H1 (cell line): ENCODE measurements at regions not wholly inside any gene's neighbourhood (a gene's known extent, or its start where the extent isn't known, plus 50 kb on each side); places are given as distances from the start of the nearest gene placed in this dataset.

Source experiments
- CTCF ChIA-PET: fragments of 300-600 bp; sonication (Branson Sonifier 250); formaldehyde crosslinking; loops from one replicate; lab custom pipeline; 2021; ENCODE audit not compliant: partially characterized antibody; lab: Charles Lee
- POLR2A ChIA-PET: fragments of 300-600 bp; sonication (Branson Sonifier 250); formaldehyde crosslinking; loops from one replicate; lab custom pipeline; 2021; ENCODE audit warnings: inconsistent platforms; ENCODE audit not compliant: partially characterized antibody; lab: Charles Lee
- DNase-seq, 2 experiments: peaks; one replicate each; pipeline versions ENCODE4 v3.0.0 to v3.0.0-alpha.2; 2010 to 2022; ENCODE audit warnings: low spot score in 2 of 2, low read depth in 1 of 2, mixed read lengths in 1 of 2
- FAIRE-seq: peaks from 2 replicates; lab custom pipeline; 2011; peaks lifted over from hg19 to GRCh38; lab: Jason Lieb, UNC
- H2AFZ ChIP-seq: 2 replicates; pipeline ENCODE4 v1.8.1; 2012; ENCODE audit warnings: low read length, inconsistent platforms
- H2AK5ac ChIP-seq: 2 replicates; pipeline ENCODE4 v1.6.1; 2013; ENCODE audit warnings: low read depth, low read length
- H2BK120ac ChIP-seq: replicated peaks from 2 replicates; pipeline ENCODE3; 2013; ENCODE audit warnings: low read depth, low read length, inconsistent platforms
- H2BK12ac ChIP-seq: 2 replicates; pipeline ENCODE4 v1.6.1; 2013; ENCODE audit warnings: low read depth, low read length
- H2BK15ac ChIP-seq: 2 replicates; pipeline ENCODE4 v1.6.1; 2013; ENCODE audit warnings: low read length
- H2BK20ac ChIP-seq: 2 replicates; pipeline ENCODE4 v1.6.1; 2013; ENCODE audit warnings: low read length
- H2BK5ac ChIP-seq: 2 replicates; pipeline ENCODE4 v1.6.1; 2013; ENCODE audit warnings: low read depth, low read length
- H3K14ac ChIP-seq: 2 replicates; pipeline ENCODE4 v1.6.1; 2013; ENCODE audit warnings: inconsistent platforms; ENCODE audit not compliant: insufficient read length
- H3K18ac ChIP-seq: 2 replicates; pipeline ENCODE4 v1.6.1; 2013; ENCODE audit warnings: low read length; ENCODE audit errors: extremely low read depth
- H3K23ac ChIP-seq: 2 replicates; pipeline ENCODE4 v1.6.1; 2013; ENCODE audit warnings: inconsistent platforms; ENCODE audit not compliant: insufficient read length
- H3K23me2 ChIP-seq: 2 replicates; pipeline ENCODE4 v1.6.1; 2013; ENCODE audit warnings: low read depth, low read length
- H3K27ac ChIP-seq: 2 replicates; pipeline ENCODE4 v1.6.1; 2011; ENCODE audit warnings: low read depth, low read length, inconsistent platforms
- H3K27me3 ChIP-seq, 4 experiments: replicated peaks in 1 of 4; 1 replicate in 1 of 4; 2 replicates in 3 of 4; pipeline versions ENCODE4 v1.6.1 to v1.8.1; 2011 to 2013; ENCODE audit warnings: low read length in 3 of 4, mild to moderate bottlenecking in 3 of 4, inconsistent platforms in 2 of 4, mixed read lengths in 2 of 4, moderate library complexity in 1 of 4; ENCODE audit not compliant: control insufficient read depth in 3 of 4, insufficient read depth in 3 of 4; ENCODE audit errors: extremely low read depth in 1 of 4
- H3K36me3 ChIP-seq, 4 experiments: 2 replicates each; pipeline versions ENCODE4 v1.6.1 to v1.8.1; 2011 to 2013; ENCODE audit warnings: mild to moderate bottlenecking in 4 of 4, low read length in 3 of 4, moderate library complexity in 2 of 4, control low read depth in 1 of 4, inconsistent platforms in 1 of 4; ENCODE audit not compliant: insufficient read depth in 4 of 4, control insufficient read depth in 2 of 4
- H3K4ac ChIP-seq: replicated peaks from 2 replicates; pipeline ENCODE3; 2013; ENCODE audit warnings: low read length, low read depth, mixed read lengths, inconsistent platforms; ENCODE audit not compliant: insufficient read length
- H3K4me1 ChIP-seq, 4 experiments: replicated peaks in 1 of 4; 1 replicate in 1 of 4; 2 replicates in 3 of 4; pipeline versions ENCODE4 v1.6.1 to v1.8.1; 2011 to 2013; ENCODE audit warnings: low read length in 3 of 4, inconsistent platforms in 2 of 4, mixed read lengths in 1 of 4; ENCODE audit not compliant: insufficient read depth in 4 of 4, control insufficient read depth in 3 of 4
- H3K4me2 ChIP-seq, 2 experiments: 2 replicates each; pipeline versions ENCODE4 v1.6.1 to v1.8.1; 2011 to 2013; ENCODE audit warnings: low read depth in 2 of 2, low read length in 2 of 2, control low read depth in 1 of 2, inconsistent platforms in 1 of 2, mild to moderate bottlenecking in 1 of 2; ENCODE audit not compliant: insufficient read depth in 1 of 2
- H3K4me3 ChIP-seq, 4 experiments: fragments of 200-600, 300-600 bp in 1 of 4; sonication (generic), shearing (Covaris generic), sonication (Bioruptor Twin) in 1 of 4; 2 replicates each; pipeline versions ENCODE4 v1.5.1 to v1.8.1; 2011 to 2016; ENCODE audit warnings: low read length in 4 of 4, low read depth in 3 of 4, control low read depth in 2 of 4, inconsistent platforms in 2 of 4, mild to moderate bottlenecking in 2 of 4, mixed read lengths in 1 of 4, moderate library complexity in 1 of 4; ENCODE audit not compliant: insufficient read depth in 2 of 4; ENCODE audit errors: extremely low read depth in 1 of 4
- H3K56ac ChIP-seq: replicated peaks from 2 replicates; pipeline ENCODE3; 2013; ENCODE audit warnings: low read depth, mild to moderate bottlenecking, mixed read lengths, low read length, inconsistent platforms; ENCODE audit not compliant: insufficient read length
- H3K79me1 ChIP-seq: 2 replicates; pipeline ENCODE4 v1.6.1; 2013; ENCODE audit warnings: low read depth, low read length, control low read depth
- H3K79me2 ChIP-seq, 2 experiments: 2 replicates each; pipeline versions ENCODE4 v1.6.1 to v1.8.1; 2012 to 2013; ENCODE audit warnings: low read length in 2 of 2, mild to moderate bottlenecking in 2 of 2, inconsistent platforms in 1 of 2; ENCODE audit not compliant: insufficient read depth in 2 of 2, control insufficient read depth in 1 of 2
- H3K9ac ChIP-seq, 4 experiments: replicated peaks in 1 of 4; 1 replicate in 1 of 4; 2 replicates in 3 of 4; pipeline versions ENCODE4 v1.6.1 to v1.8.1; 2011 to 2013; ENCODE audit warnings: low read depth in 3 of 4, low read length in 3 of 4, control low read depth in 2 of 4, mild to moderate bottlenecking in 2 of 4, moderate library complexity in 2 of 4, inconsistent platforms in 1 of 4; ENCODE audit errors: extremely low read depth in 1 of 4
- H3K9me3 ChIP-seq, 2 experiments: 2 replicates each; pipeline versions ENCODE4 v1.6.1 to v1.8.1; 2012 to 2013; ENCODE audit warnings: mild to moderate bottlenecking in 2 of 2, moderate library complexity in 2 of 2, control low read depth in 1 of 2, inconsistent platforms in 1 of 2, low read depth in 1 of 2, low read length in 1 of 2, mixed read lengths in 1 of 2; ENCODE audit not compliant: insufficient read depth in 2 of 2
- H4K20me1 ChIP-seq, 2 experiments: replicated peaks in 1 of 2; 2 replicates each; pipeline versions ENCODE3 to v1.8.1; 2011 to 2013; ENCODE audit warnings: inconsistent platforms in 2 of 2, low read length in 2 of 2, mild to moderate bottlenecking in 1 of 2; ENCODE audit not compliant: insufficient read depth in 2 of 2, control insufficient read depth in 1 of 2
- H4K5ac ChIP-seq: 2 replicates; pipeline ENCODE4 v1.6.1; 2013; ENCODE audit warnings: low read length, low read depth, mixed read lengths, inconsistent platforms; ENCODE audit not compliant: insufficient read length
- H4K8ac ChIP-seq: 2 replicates; pipeline ENCODE4 v1.8.0; 2013; ENCODE audit warnings: mild to moderate bottlenecking, moderate library complexity, low read length, inconsistent platforms; ENCODE audit not compliant: insufficient read depth; ENCODE audit errors: extremely low read depth
- H4K91ac ChIP-seq: replicated peaks from 2 replicates; pipeline ENCODE3; 2013; ENCODE audit warnings: low read length, mixed read lengths, inconsistent platforms; ENCODE audit not compliant: insufficient read length
- CHD2 ChIP-seq: IDR thresholded peaks from 2 replicates; pipeline ENCODE4 v1.6.1; 2012; ENCODE audit warnings: low read length, improper control_type of control experiment
- EP300 ChIP-seq, 2 experiments: IDR thresholded peaks; 1 replicate in 1 of 2; 2 replicates in 1 of 2; pipeline ENCODE4 v1.6.1; 2011 to 2012; ENCODE audit warnings: low read depth in 2 of 2, low read length in 2 of 2, mild to moderate bottlenecking in 2 of 2, borderline replicate concordance in 1 of 2, inconsistent platforms in 1 of 2, moderate library complexity in 1 of 2
- JUN ChIP-seq: IDR thresholded peaks from 2 replicates; pipeline ENCODE4 v1.6.1; 2011; ENCODE audit warnings: low read depth, mild to moderate bottlenecking, improper control_type of control experiment, low read length
- NANOG ChIP-seq: IDR thresholded peaks from 2 replicates; pipeline ENCODE4 v1.6.1; 2011; ENCODE audit warnings: low read length, low read depth, mild to moderate bottlenecking, inconsistent platforms; ENCODE audit not compliant: insufficient read depth, poor library complexity, severe bottlenecking
- POU5F1 ChIP-seq: IDR thresholded peaks from 2 replicates; pipeline ENCODE4 v1.6.1; 2011; ENCODE audit warnings: low read depth, mild to moderate bottlenecking, low read length, moderate library complexity
- RFX5 ChIP-seq: IDR thresholded peaks from 2 replicates; pipeline ENCODE4 v1.6.1; 2011; ENCODE audit warnings: low read depth, low read length, improper control_type of control experiment, borderline replicate concordance
- SP1 ChIP-seq: IDR thresholded peaks from 2 replicates; pipeline ENCODE4 v1.6.1; 2011; ENCODE audit warnings: low read depth, low read length
- WGBS, 2 experiments: shearing (Covaris generic) in 1 of 2; methylation state at CpG; one replicate each; pipeline versions ENCODE4 v1.1.6 to v1.1.7; 2013 to 2015; ENCODE audit warnings: low lambda C conversion rate in 2 of 2, mixed read lengths in 2 of 2, inconsistent platforms in 1 of 2, low coverage in 1 of 2, missing lambda C conversion rate in 1 of 2; ENCODE audit not compliant: insufficient replicate concordance in 2 of 2, insufficient coverage in 1 of 2, insufficient read length in 1 of 2; ENCODE audit errors: extremely low coverage in 1 of 2, missing lambda C conversion rate in 1 of 2; 5-methylcytosine and 5-hydroxymethylcytosine counted together

DNA sequence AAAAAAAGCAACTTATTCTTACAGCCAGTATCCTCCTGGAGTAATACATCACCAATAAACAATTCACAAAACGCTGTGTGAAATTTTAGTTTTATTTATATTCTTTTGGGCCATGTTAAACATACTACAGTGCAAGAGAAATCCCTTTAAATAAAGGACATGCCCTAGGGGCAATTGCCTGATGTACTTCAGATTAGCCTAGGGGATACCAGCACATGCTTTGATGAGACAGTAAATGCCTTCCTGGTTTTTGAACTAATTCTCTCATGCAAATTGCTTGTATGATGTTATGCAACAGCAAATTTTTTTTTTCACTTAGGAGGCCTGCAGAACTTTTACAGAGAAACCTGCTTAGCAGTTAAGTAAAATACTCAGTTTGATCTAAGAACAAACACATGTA is 711.9 kb upstream of the FRG1 start:
- H4K91ac ChIP-seq, result no peak overlapping the region
- H2BK15ac ChIP-seq, result no peak overlapping the region
- POLR2A ChIA-PET, result no interaction called here
- no peak overlapping the region for H3K18ac ChIP-seq
- H3K23ac ChIP-seq, result no peak overlapping the region
- TF ChIP-seq SP1, result no peak
- no peak for TF ChIP-seq POU5F1
- no peak for TF ChIP-seq CHD2
- TF ChIP-seq NANOG, result no peak
- TF ChIP-seq JUN, result no peak
- TF ChIP-seq RFX5, result no peak
- TF ChIP-seq EP300 (IDR thresholded peaks at IDR 0.05; ENCODE audit: borderline replicate concordance in 1 of 2, low read depth in 2 of 2, low read length in 2 of 2), result no peak
- no peaks in the 10 kb centered on the region for H3K9me3 ChIP-seq
- H2BK20ac ChIP-seq, result no peak overlapping the region
- H3K27ac ChIP-seq, result no peak overlapping the region
- FAIRE-seq (no peak), DNase-seq (no peak)
- H3K56ac ChIP-seq, result no peak overlapping the region
- H3K79me2 ChIP-seq, result no peaks in the 10 kb centered on the region
- H2BK5ac ChIP-seq, result no peak overlapping the region
- H3K4me1 ChIP-seq, result no peaks in the 10 kb centered on the region
- no peak overlapping the region for H4K8ac ChIP-seq
- H3K36me3 ChIP-seq, result no peaks in the 10 kb centered on the region
- no peaks in the 10 kb centered on the region for H3K23me2 ChIP-seq
- H2BK120ac ChIP-seq, result no peak overlapping the region
- no peaks in the 10 kb centered on the region for H3K27me3 ChIP-seq
- WGBS, 2 experiments, result 87% methylated on average over 1 of the region's 1 CpG; no CpG with 5 or more reads in 1 of the 2 experiments
- no peak overlapping the region for H2AFZ ChIP-seq
- CTCF ChIA-PET, result no interaction called here
- no peak overlapping the region for H3K14ac ChIP-seq
- H3K4ac ChIP-seq, result no peak overlapping the region
- H3K4me3 ChIP-seq, result no peak overlapping the region
- H3K4me2 ChIP-seq, result no peak overlapping the region
- H4K5ac ChIP-seq, result no peak overlapping the region
- H2AK5ac ChIP-seq, result no peak overlapping the region
- no peak overlapping the region for H2BK12ac ChIP-seq
- H4K20me1 ChIP-seq, result peaks cover 0 to 1% of the 10 kb centered on the region in 2 experiments
- H3K79me1 ChIP-seq, result no peaks in the 10 kb centered on the region
- no peak overlapping the region for H3K9ac ChIP-seq
